Fibroblast of lung (primary cell): ENCODE measurements at regions not wholly inside any gene's neighbourhood (a gene's known extent, or its start where the extent isn't known, plus 50 kb on each side); places are given as distances from the start of the nearest gene placed in this dataset.

Experiments
- DNase-seq, 2 donors: peaks; one replicate each; pipeline versions ENCODE4 v3.0.0 to v3.0.0-alpha.2; 2010; ENCODE audit warnings: low read depth in 2 of 2
- H2AFZ ChIP-seq: 2 replicates; pipeline ENCODE4 v1.5.1; 2012; ENCODE audit warnings: low read length, control low read depth, inconsistent platforms
- H3K27ac ChIP-seq: 2 replicates; pipeline ENCODE4 v1.5.1; 2011; ENCODE audit warnings: low read length, control low read depth; ENCODE audit not compliant: insufficient read depth
- H3K27me3 ChIP-seq: 2 replicates; pipeline ENCODE4 v1.5.1; 2011; ENCODE audit warnings: mild to moderate bottlenecking, low read length; ENCODE audit not compliant: control insufficient read depth, insufficient read depth
- H3K36me3 ChIP-seq: 2 replicates; pipeline ENCODE4 v1.5.1; 2011; ENCODE audit warnings: low read length; ENCODE audit not compliant: control insufficient read depth, insufficient read depth
- H3K4me1 ChIP-seq: 2 replicates; pipeline ENCODE4 v1.5.1; 2011; ENCODE audit warnings: low read length; ENCODE audit not compliant: control insufficient read depth, insufficient read depth; ENCODE audit errors: extremely low read depth
- H3K4me2 ChIP-seq: 2 replicates; pipeline ENCODE4 v1.5.1; 2011; ENCODE audit warnings: low read length, control low read depth; ENCODE audit not compliant: insufficient read depth; ENCODE audit errors: extremely low read depth
- H3K4me3 ChIP-seq, 4 experiments: fragments of 200-600 bp in 1 of 4; sonication (generic) in 1 of 4; replicated peaks in 1 of 4; 2 replicates each; pipeline ENCODE4 v1.5.1; 2011 to 2016; ENCODE audit warnings: low read length in 4 of 4, low read depth in 3 of 4, mild to moderate bottlenecking in 3 of 4, control low read depth in 2 of 4, inconsistent platforms in 1 of 4, mixed read lengths in 1 of 4; ENCODE audit not compliant: insufficient read depth in 1 of 4; ENCODE audit errors: control extremely low read depth in 1 of 4
- H3K79me2 ChIP-seq: 2 replicates; pipeline ENCODE4 v1.5.1; 2012; ENCODE audit warnings: mild to moderate bottlenecking, low read length, inconsistent platforms; ENCODE audit not compliant: control insufficient read depth, insufficient read depth
- H3K9ac ChIP-seq: 2 replicates; pipeline ENCODE4 v1.5.1; 2011; ENCODE audit warnings: mild to moderate bottlenecking, low read length, control low read depth; ENCODE audit not compliant: insufficient read depth
- H3K9me3 ChIP-seq: 2 replicates; pipeline ENCODE4 v1.5.1; 2012; ENCODE audit warnings: low read depth, low read length; ENCODE audit not compliant: control insufficient read depth, insufficient read depth
- H4K20me1 ChIP-seq: 2 replicates; pipeline ENCODE4 v1.5.1; 2011; ENCODE audit warnings: low read length; ENCODE audit not compliant: control insufficient read depth, insufficient read depth; ENCODE audit errors: extremely low read depth
- CTCF ChIP-seq, 2 donors: IDR thresholded peaks in 1 of 2; conservative IDR thresholded peaks in 1 of 2; 1 replicate in 1 of 2; 2 replicates in 1 of 2; pipeline ENCODE4 v1.5.1; 2011 to 2012; ENCODE audit warnings: low read length in 2 of 2, control low read depth in 1 of 2, inconsistent platforms in 1 of 2, low read depth in 1 of 2, mild to moderate bottlenecking in 1 of 2
- EZH2 ChIP-seq: IDR thresholded peaks from 2 replicates; pipeline ENCODE4 v1.5.1; 2012; ENCODE audit warnings: low read length, control low read depth, mild to moderate bottlenecking; ENCODE audit errors: missing control alignments

GRCh38 chr4:20353646-20354045 is 101.9 kb downstream of the SLIT2 start:
- Histone ChIP-seq H3K4me3 (no peak overlapping the region), H3K9me3 (no peaks in the 10 kb centered on the region), H2AFZ (no peak overlapping the region), H3K27ac (no peak overlapping the region), H4K20me1 (no peaks in the 10 kb centered on the region), H3K36me3 (no peaks in the 10 kb centered on the region), H3K27me3 (no peaks in the 10 kb centered on the region), H3K9ac (no peak overlapping the region), H3K4me2 (no peak overlapping the region), H3K4me1 (no peaks in the 10 kb centered on the region), H3K79me2 (no peaks in the 10 kb centered on the region)
- DNase-seq: no peak
- TF ChIP-seq EZH2 (no peak), CTCF (conservative IDR thresholded peaks at IDR 0.05 in 1 of 2, IDR thresholded peaks at IDR 0.05 in 1 of 2; ENCODE audit: low read depth in 1 of 2, low read length in 2 of 2) (no peak)

- no peak overlapping the region for H2AFZ ChIP-seq
- no peaks in the 10 kb centered on the region for H3K27me3 ChIP-seq
- no peaks in the 10 kb centered on the region for H4K20me1 ChIP-seq
- H3K4me3 ChIP-seq: no peak overlapping the region
- H3K4me2 ChIP-seq: no peak overlapping the region
- no peaks in the 10 kb centered on the region for H3K4me1 ChIP-seq
- no peak overlapping the region for H3K9ac ChIP-seq
- TF ChIP-seq CTCF (conservative IDR thresholded peaks at IDR 0.05 in 1 of 2, IDR thresholded peaks at IDR 0.05 in 1 of 2; ENCODE audit: low read depth in 1 of 2, low read length in 2 of 2): no peak
- TF ChIP-seq EZH2: no peak
- H3K27ac ChIP-seq: no peak overlapping the region
- DNase-seq: no peak
- no peaks in the 10 kb centered on the region for H3K9me3 ChIP-seq
- no peaks in the 10 kb centered on the region for H3K36me3 ChIP-seq
- no peaks in the 10 kb centered on the region for H3K79me2 ChIP-seq
These were observed 102.4 kb downstream of the SLIT2 start for GRCh38 chr4:20354120-20354519.

- H3K9me3 ChIP-seq: no peaks in the 10 kb centered on the region
- no peak overlapping the region for H2AFZ ChIP-seq
- H3K27ac ChIP-seq: no peak overlapping the region
- no peak overlapping the region for H3K9ac ChIP-seq
- H3K27me3 ChIP-seq: no peaks in the 10 kb centered on the region
- H3K4me1 ChIP-seq: no peaks in the 10 kb centered on the region
- H4K20me1 ChIP-seq: no peaks in the 10 kb centered on the region
- no peak overlapping the region for H3K4me3 ChIP-seq
- peak; percentile 23 to 45 for DNase-seq
- no peaks in the 10 kb centered on the region for H3K36me3 ChIP-seq
- H3K4me2 ChIP-seq: no peak overlapping the region
- H3K79me2 ChIP-seq: no peaks in the 10 kb centered on the region
- TF ChIP-seq CTCF (conservative IDR thresholded peaks at IDR 0.05 in 1 of 2, IDR thresholded peaks at IDR 0.05 in 1 of 2; ENCODE audit: low read depth in 1 of 2, low read length in 2 of 2) (no peak), EZH2 (no peak)
These were observed 104.9 kb downstream of the SLIT2 start for GRCh38 chr4:20356565-20356964.
